ENCODE measurements at regions not wholly inside any gene's neighbourhood (a gene's known extent, or its start where the extent isn't known, plus 50 kb on each side); places are given as distances from the start of the nearest gene placed in this dataset.

- no peaks in the 10 kb centered on the region for H3K36me3 ChIP-seq
- peaks cover 0 to 11% (median 4%) of the 10 kb centered on the region in 4 donors for H3K4me1 ChIP-seq
- no peak overlapping the region for H3K4me3 ChIP-seq
- no peaks in the 10 kb centered on the region for H3K9me3 ChIP-seq
- H3K27ac ChIP-seq = no peak overlapping the region
- intact Hi-C loops (cut with DNase I; ENCODE audit: low total_unique reads) = no loop called here
- no peak for TF ChIP-seq CTCF (IDR thresholded peaks at IDR 0.05)
- DNase-seq = peak in 1 of 2 donors; percentile 13
- H3K27me3 ChIP-seq = peaks cover 0 to 38% of the 10 kb centered on the region in 2 donors
Measured at GRCh38 chr14:101072070-101072469, 168.5 kb upstream of the RTL1 start.

GRCh38 chr14:101072531-101072930, 169.0 kb upstream of the RTL1 start:
- TF ChIP-seq CTCF (IDR thresholded peaks at IDR 0.05) = no peak
- peaks cover 0 to 43% of the 10 kb centered on the region in 2 donors for H3K27me3 ChIP-seq
- DNase-seq = peak in 1 of 2 donors; percentile 7
- H3K4me3 ChIP-seq = no peak overlapping the region
- no peaks in the 10 kb centered on the region for H3K36me3 ChIP-seq
- H3K27ac ChIP-seq = no peak overlapping the region
- intact Hi-C loops (cut with DNase I; ENCODE audit: low total_unique reads) = no loop called here
- H3K9me3 ChIP-seq = no peaks in the 10 kb centered on the region
- H3K4me1 ChIP-seq = peaks cover 0 to 16% (median 6%) of the 10 kb centered on the region in 4 donors

- intact Hi-C loops (cut with DNase I; ENCODE audit: low total_unique reads) = no loop called here
- Histone ChIP-seq H3K4me3 (no peak overlapping the region), H3K27ac (no peak overlapping the region), H3K27me3 (peaks cover 0 to 48% of the 10 kb centered on the region in 2 donors), H3K9me3 (no peaks in the 10 kb centered on the region), H3K4me1 (peaks cover 0 to 21% (median 6%) of the 10 kb centered on the region in 4 donors), H3K36me3 (no peaks in the 10 kb centered on the region)
- no peak for TF ChIP-seq CTCF (IDR thresholded peaks at IDR 0.05)
- peak in 1 of 2 donors; percentile 20 for DNase-seq
Measured at GRCh38 chr14:101072945-101073597, 169.5 kb upstream of the RTL1 start.

GRCh38 chr14:101073598-101073965, 170.1 kb upstream of the RTL1 start:
- Histone ChIP-seq H3K4me1 (peaks cover 0 to 21% (median 6%) of the 10 kb centered on the region in 4 donors), H3K27ac (no peak overlapping the region), H3K27me3 (peaks cover 0 to 53% of the 10 kb centered on the region in 2 donors), H3K9me3 (no peaks in the 10 kb centered on the region), H3K36me3 (no peaks in the 10 kb centered on the region), H3K4me3 (no peak overlapping the region)
- no peak for TF ChIP-seq CTCF (IDR thresholded peaks at IDR 0.05)
- peak in 1 of 2 donors; percentile 16 for DNase-seq
- intact Hi-C loops (cut with DNase I; ENCODE audit: low total_unique reads) = no loop called here

- Histone ChIP-seq H3K4me1 (peaks cover 0 to 21% (median 6%) of the 10 kb centered on the region in 4 donors), H3K27ac (no peak overlapping the region), H3K4me3 (no peak overlapping the region), H3K9me3 (no peaks in the 10 kb centered on the region), H3K36me3 (no peaks in the 10 kb centered on the region), H3K27me3 (peaks cover 0 to 59% of the 10 kb centered on the region in 2 donors)
- intact Hi-C loops (cut with DNase I; ENCODE audit: low total_unique reads) = no loop called here
- peak in 1 of 2 donors; percentile 10 for DNase-seq
- TF ChIP-seq CTCF (IDR thresholded peaks at IDR 0.05) = no peak
Measured at GRCh38 chr14:101074196-101075024, 170.9 kb upstream of the RTL1 start.

Data from tibial artery (tissue), 4 donors.